ENCODE measurements at regions not wholly inside any gene's neighbourhood (a gene's known extent, or its start where the extent isn't known, plus 50 kb on each side); places are given as distances from the start of the nearest gene placed in this dataset.

GRCh38 chr1:238071061-238071460 is 180.3 kb upstream of the ZP4 start:
- DNase-seq (ENCODE audit: low spot score): no peak
- POLR2A ChIA-PET (ENCODE audit: low non-redundant PET): no interaction called here
- CTCF ChIA-PET: no interaction called here
- H3K27ac ChIP-seq: no peak overlapping the region
- no peak for TF ChIP-seq CTCF (conservative IDR thresholded peaks at IDR 0.05; ENCODE audit: low read depth)

GRCh38 chr1:238063454-238063853 is 172.7 kb upstream of the ZP4 start:
- H3K27ac ChIP-seq: peak overlapping the region; percentile 88
- CTCF ChIA-PET: no interaction called here
- DNase-seq (ENCODE audit: low spot score): peak; percentile 83
- no peak for TF ChIP-seq CTCF (conservative IDR thresholded peaks at IDR 0.05; ENCODE audit: low read depth)
- POLR2A ChIA-PET (ENCODE audit: low non-redundant PET): no interaction called here

- TF ChIP-seq CTCF (conservative IDR thresholded peaks at IDR 0.05; ENCODE audit: low read depth): no peak
- DNase-seq (ENCODE audit: low spot score): peak; percentile 62
- POLR2A ChIA-PET (ENCODE audit: low non-redundant PET): no interaction called here
- H3K27ac ChIP-seq: peak overlapping the region; percentile 88
- CTCF ChIA-PET: interaction anchor here (0.7 kb wide), 1 partner anchor 505 kb away, joined by 3 read pairs; no protein-coding TSS in a partner anchor
These were observed 171.4 kb upstream of the ZP4 start for GRCh38 chr1:238061967-238062613.

GRCh38 chr1:238060061-238060460 is 169.3 kb upstream of the ZP4 start:
- ChIA-PET POLR2A (ENCODE audit: low non-redundant PET) (no interaction called here), CTCF (interaction anchor here (0.6 kb wide), 1 partner anchor 172 kb away, joined by 3 read pairs; no protein-coding TSS in a partner anchor)
- no peak for DNase-seq (ENCODE audit: low spot score)
- no peak for TF ChIP-seq CTCF (conservative IDR thresholded peaks at IDR 0.05; ENCODE audit: low read depth)
- H3K27ac ChIP-seq: no peak overlapping the region

- TF ChIP-seq CTCF (conservative IDR thresholded peaks at IDR 0.05; ENCODE audit: low read depth): no peak
- ChIA-PET CTCF (interaction anchor here (0.9 kb wide), 1 partner anchor 250 kb away, joined by 4 read pairs; no protein-coding TSS in a partner anchor), POLR2A (ENCODE audit: low non-redundant PET) (no interaction called here)
- peak; percentile 50 for DNase-seq (ENCODE audit: low spot score)
- H3K27ac ChIP-seq: no peak overlapping the region
These were observed 162.0 kb upstream of the ZP4 start for GRCh38 chr1:238052496-238053266.

- no peak for DNase-seq (ENCODE audit: low spot score)
These were observed 138.4 kb upstream of the ZP4 start for GRCh38 chr1:238029126-238029525.

More at GRCh38 chr1:238029126-238029525, 138.4 kb upstream of the ZP4 start:
- ChIA-PET CTCF (interaction anchor here (1.5 kb wide), 1 partner anchor 165 kb away, joined by 3 read pairs; no protein-coding TSS in a partner anchor), POLR2A (ENCODE audit: low non-redundant PET) (no interaction called here)
- no peak overlapping the region for H3K27ac ChIP-seq
- TF ChIP-seq CTCF (conservative IDR thresholded peaks at IDR 0.05; ENCODE audit: low read depth): no peak

Data from RWPE1 (cell line).